Frontal cortex (tissue), 3 donors: ENCODE measurements at regions not wholly inside any gene's neighbourhood (a gene's known extent, or its start where the extent isn't known, plus 50 kb on each side); places are given as distances from the start of the nearest gene placed in this dataset.

Experiments
- DNase-seq, 2 donors: peaks; one replicate each; pipeline ENCODE4 v3.0.0; 2012; ENCODE audit warnings: low spot score in 2 of 2
- FAIRE-seq: peaks from 2 replicates; lab custom pipeline; 2012; peaks lifted over from hg19 to GRCh38; lab: Jason Lieb, UNC
- donor health status: control.
- donor health status: control.
- donor health status: control.

GRCh38 chr2:14540015-14540414 lies 92.5 kb upstream of the LRATD1 start:
- DNase-seq (no peak), FAIRE-seq (no peak)

- no peak for DNase-seq
- FAIRE-seq, result no peak
These were observed 89.2 kb upstream of the LRATD1 start for GRCh38 chr2:14543284-14543683.

- FAIRE-seq, result no peak
These were observed 88.3 kb upstream of the LRATD1 start for GRCh38 chr2:14544247-14544646.

GRCh38 chr2:14547830-14548229 lies 84.7 kb upstream of the LRATD1 start:
- FAIRE-seq, result no peak
- DNase-seq, result no peak

More at GRCh38 chr2:14544247-14544646, 88.3 kb upstream of the LRATD1 start:
- no peak for DNase-seq

- FAIRE-seq (no peak), DNase-seq (no peak)
These were observed 81.9 kb upstream of the LRATD1 start for GRCh38 chr2:14550658-14551057.

- FAIRE-seq, result no peak
- DNase-seq, result no peak
These were observed 81.4 kb upstream of the LRATD1 start for GRCh38 chr2:14551069-14551468.

GRCh38 chr2:14552286-14552685 lies 80.2 kb upstream of the LRATD1 start:
- DNase-seq, result no peak

GRCh38 chr2:14552818-14553217 lies 79.7 kb upstream of the LRATD1 start:
- FAIRE-seq (no peak), DNase-seq (no peak)

More at GRCh38 chr2:14552286-14552685, 80.2 kb upstream of the LRATD1 start:
- no peak for FAIRE-seq

- DNase-seq, result no peak
- FAIRE-seq, result no peak
These were observed 77.5 kb upstream of the LRATD1 start for GRCh38 chr2:14554849-14555545.

- DNase-seq (no peak), FAIRE-seq (no peak)
These were observed 75.4 kb upstream of the LRATD1 start for GRCh38 chr2:14557111-14557510.

GRCh38 chr2:14557916-14558315 lies 74.6 kb upstream of the LRATD1 start:
- DNase-seq (no peak), FAIRE-seq (no peak)

GRCh38 chr2:14558335-14558919 lies 74.1 kb upstream of the LRATD1 start:
- DNase-seq (no peak), FAIRE-seq (no peak)

GRCh38 chr2:14560716-14561115 lies 71.8 kb upstream of the LRATD1 start:
- FAIRE-seq (no peak), DNase-seq (no peak)

GRCh38 chr2:14563324-14563723 lies 69.2 kb upstream of the LRATD1 start:
- FAIRE-seq, result no peak

GRCh38 chr2:14565666-14566065 lies 66.9 kb upstream of the LRATD1 start:
- FAIRE-seq (no peak), DNase-seq (no peak)

More at GRCh38 chr2:14563324-14563723, 69.2 kb upstream of the LRATD1 start:
- DNase-seq, result no peak

GRCh38 chr2:14567561-14567960 lies 65.0 kb upstream of the LRATD1 start:
- no peak for FAIRE-seq
- DNase-seq, result peak in 1 of 2 donors; percentile 2

GRCh38 chr2:14569294-14569693 lies 63.2 kb upstream of the LRATD1 start:
- no peak for DNase-seq
- no peak for FAIRE-seq

- DNase-seq (no peak), FAIRE-seq (no peak)
These were observed 59.9 kb upstream of the LRATD1 start for GRCh38 chr2:14572633-14573032.

- DNase-seq (no peak), FAIRE-seq (no peak)
These were observed 54.7 kb upstream of the LRATD1 start for GRCh38 chr2:14577843-14578242.
